Peyer's patch (tissue), 4 donors: ENCODE measurements at regions not wholly inside any gene's neighbourhood (a gene's known extent, or its start where the extent isn't known, plus 50 kb on each side); places are given as distances from the start of the nearest gene placed in this dataset.
"Not testable (repeated sequence)": the region's sequence is repeated elsewhere in the genome, so short reads cannot be mapped to it uniquely, and the experiment has no call there.

ENCODE experiments used
- CTCF ChIP-seq, 6 experiments: fragments of 450-650 bp in 4 of 6; fragments of 200-600 bp in 2 of 6; sonication (generic) in 1 of 6; IDR thresholded peaks; one replicate each; pipeline ENCODE4 v1.5.1; 2017 to 2019; ENCODE audit warnings: antibody characterized with exemption in 6 of 6, mild to moderate bottlenecking in 3 of 6, moderate library complexity in 1 of 6
- POLR2A ChIP-seq, 2 donors: fragments of 450-650 bp; IDR thresholded peaks; one replicate each; pipeline ENCODE4 v1.5.1; 2017; ENCODE audit warnings: antibody characterized with exemption in 2 of 2, mild to moderate bottlenecking in 2 of 2, moderate library complexity in 2 of 2

- not testable (repeated sequence) for TF ChIP-seq CTCF, POLR2A (IDR thresholded peaks at IDR 0.05)
These were observed 352.7 kb upstream of the TMPRSS15 start for GRCh38 chr21:18756272-18756671.
